ENCODE measurements at regions not wholly inside any gene's neighbourhood (a gene's known extent, or its start where the extent isn't known, plus 50 kb on each side); places are given as distances from the start of the nearest gene placed in this dataset.

GRCh38 chr12:65526311-65526710 lies 247.8 kb downstream of the MSRB3 start:
- TF ChIP-seq CTCF (conservative IDR thresholded peaks at IDR 0.05; ENCODE audit: control insufficient read depth, insufficient read depth, low read depth, low read length): no peak
- DNase-seq (ENCODE audit: low read depth): peak; percentile 47
- no peak overlapping the region for H3K4me3 ChIP-seq (ENCODE audit: control insufficient read depth, low read depth, low read length)

- no peak for TF ChIP-seq CTCF (conservative IDR thresholded peaks at IDR 0.05; ENCODE audit: control insufficient read depth, insufficient read depth, low read depth, low read length)
- no peak overlapping the region for H3K4me3 ChIP-seq (ENCODE audit: control insufficient read depth, low read depth, low read length)
- no peak for DNase-seq (ENCODE audit: low read depth)
Measured at GRCh38 chr12:65528127-65528526, 249.6 kb downstream of the MSRB3 start.

- H3K4me3 ChIP-seq (ENCODE audit: control insufficient read depth, low read depth, low read length): no peak overlapping the region
- DNase-seq (ENCODE audit: low read depth): no peak
- TF ChIP-seq CTCF (conservative IDR thresholded peaks at IDR 0.05; ENCODE audit: control insufficient read depth, insufficient read depth, low read depth, low read length): no peak
Measured at GRCh38 chr12:65529106-65529505, 250.6 kb downstream of the MSRB3 start.

GRCh38 chr12:65529771-65530435 lies 251.4 kb downstream of the MSRB3 start:
- DNase-seq (ENCODE audit: low read depth): no peak
- TF ChIP-seq CTCF (conservative IDR thresholded peaks at IDR 0.05; ENCODE audit: control insufficient read depth, insufficient read depth, low read depth, low read length): no peak
- no peak overlapping the region for H3K4me3 ChIP-seq (ENCODE audit: control insufficient read depth, low read depth, low read length)

- TF ChIP-seq CTCF (conservative IDR thresholded peaks at IDR 0.05; ENCODE audit: control insufficient read depth, insufficient read depth, low read depth, low read length): no peak
- peak; percentile 74 for DNase-seq (ENCODE audit: low read depth)
- H3K4me3 ChIP-seq (ENCODE audit: control insufficient read depth, low read depth, low read length): no peak overlapping the region
Measured at GRCh38 chr12:65532162-65532561, 253.7 kb downstream of the MSRB3 start.

- H3K4me3 ChIP-seq (ENCODE audit: control insufficient read depth, low read depth, low read length): no peak overlapping the region
Measured at GRCh38 chr12:65532764-65533163, 254.3 kb downstream of the MSRB3 start.

More at GRCh38 chr12:65532764-65533163, 254.3 kb downstream of the MSRB3 start:
- peak; percentile 85 for DNase-seq (ENCODE audit: low read depth)
- TF ChIP-seq CTCF (conservative IDR thresholded peaks at IDR 0.05; ENCODE audit: control insufficient read depth, insufficient read depth, low read depth, low read length): no peak

All from fibroblast of mammary gland (primary cell).